WTC11 (cell line): ENCODE measurements at regions not wholly inside any gene's neighbourhood (a gene's known extent, or its start where the extent isn't known, plus 50 kb on each side); places are given as distances from the start of the nearest gene placed in this dataset.

Experiments
- GTF2I ChIP-seq: fragments of 250-450 bp; sonication (Bioruptor Pico); conservative IDR thresholded peaks from 2 replicates; pipeline ENCODE4 v1.4.0; 2021; ENCODE audit warnings: mild to moderate bottlenecking
- SMAD4 ChIP-seq: sonication (generic); formaldehyde crosslinking; IDR thresholded peaks from 2 replicates; pipeline ENCODE4 v1.8.0; 2022; ENCODE audit warnings: mild to moderate bottlenecking, missing genetic modification reagents
- TEAD1 ChIP-seq: sonication (generic); formaldehyde crosslinking; IDR thresholded peaks from 2 replicates; pipeline ENCODE4 v1.8.0; 2022; ENCODE audit warnings: mild to moderate bottlenecking, missing genetic modification reagents
- TF ChIP-seq, protein P1 (sequence below): fragments of 200-600 bp; IDR thresholded peaks from 2 replicates; pipeline ENCODE4 v1.8.0; 2022; ENCODE audit warnings: antibody characterized with exemption

DNA sequence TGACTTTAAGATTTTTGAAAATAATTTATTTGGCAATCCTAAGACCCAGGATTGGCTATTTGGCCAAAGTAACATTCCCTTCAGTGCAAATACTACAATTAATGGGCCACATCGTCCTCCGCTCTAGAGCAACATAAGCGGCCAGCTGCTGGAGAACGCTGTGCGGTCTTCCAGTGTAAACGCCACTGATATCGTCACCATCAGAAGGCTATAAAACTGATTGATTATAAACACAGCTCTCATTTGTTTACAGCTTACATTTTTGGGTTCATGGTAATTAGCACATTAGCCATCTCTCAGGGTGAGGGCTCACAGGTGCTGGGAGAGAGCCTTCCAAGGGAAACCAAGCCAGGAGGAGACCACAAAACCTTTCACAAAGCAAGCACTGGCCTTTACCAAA lies 130.1 kb upstream of the BMP4 start:
- TF ChIP-seq, protein P1, sequence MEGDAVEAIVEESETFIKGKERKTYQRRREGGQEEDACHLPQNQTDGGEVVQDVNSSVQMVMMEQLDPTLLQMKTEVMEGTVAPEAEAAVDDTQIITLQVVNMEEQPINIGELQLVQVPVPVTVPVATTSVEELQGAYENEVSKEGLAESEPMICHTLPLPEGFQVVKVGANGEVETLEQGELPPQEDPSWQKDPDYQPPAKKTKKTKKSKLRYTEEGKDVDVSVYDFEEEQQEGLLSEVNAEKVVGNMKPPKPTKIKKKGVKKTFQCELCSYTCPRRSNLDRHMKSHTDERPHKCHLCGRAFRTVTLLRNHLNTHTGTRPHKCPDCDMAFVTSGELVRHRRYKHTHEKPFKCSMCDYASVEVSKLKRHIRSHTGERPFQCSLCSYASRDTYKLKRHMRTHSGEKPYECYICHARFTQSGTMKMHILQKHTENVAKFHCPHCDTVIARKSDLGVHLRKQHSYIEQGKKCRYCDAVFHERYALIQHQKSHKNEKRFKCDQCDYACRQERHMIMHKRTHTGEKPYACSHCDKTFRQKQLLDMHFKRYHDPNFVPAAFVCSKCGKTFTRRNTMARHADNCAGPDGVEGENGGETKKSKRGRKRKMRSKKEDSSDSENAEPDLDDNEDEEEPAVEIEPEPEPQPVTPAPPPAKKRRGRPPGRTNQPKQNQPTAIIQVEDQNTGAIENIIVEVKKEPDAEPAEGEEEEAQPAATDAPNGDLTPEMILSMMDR: no peak
- TF ChIP-seq SMAD4 (no peak), TEAD1 (CRISPR knock-in tag) (no peak), GTF2I (CRISPR knock-in tag) (no peak)
